Activated naive CD8-positive, alpha-beta T cell treated with anti-CD3 and anti-CD28 coated beads, Interleukin-2, amount 10 ng/mL, durations not matched to agents 7 days and 5 days (primary cell): ENCODE measurements at regions not wholly inside any gene's neighbourhood (a gene's known extent, or its start where the extent isn't known, plus 50 kb on each side); places are given as distances from the start of the nearest gene placed in this dataset.
"Not testable (repeated sequence)": the region's sequence is repeated elsewhere in the genome, so short reads cannot be mapped to it uniquely, and the experiment has no call there.

Source experiments
- ATAC-seq: fragments of 150-1000 bp; cut with Tn5 transposase; one replicate; pipeline ENCODE4 v1.10.0; 2021; ENCODE audit warnings: low read depth, moderate library complexity
- POLR2A ChIA-PET: fragments of 350-600 bp; sonication (Branson Sonifier 250); formaldehyde crosslinking; loops from one replicate; lab custom pipeline; 2021; ENCODE audit warnings: antibody characterized with exemption; lab: Charles Lee
- DNase-seq: peaks from one replicate; pipeline ENCODE4 v3.0.0; 2021
- H3K27ac Mint-ChIP-seq: one replicate; pipeline ENCODE4 v1.8.0; 2022; ENCODE audit warnings: mild to moderate bottlenecking, mixed read lengths
- H3K27me3 Mint-ChIP-seq: one replicate; pipeline ENCODE4 v1.8.0; 2022; ENCODE audit warnings: mild to moderate bottlenecking, moderate library complexity, mixed read lengths
- H3K36me3 Mint-ChIP-seq: one replicate; pipeline ENCODE4 v1.8.0; 2021; ENCODE audit warnings: mild to moderate bottlenecking, mixed read lengths
- H3K4me1 Mint-ChIP-seq: one replicate; pipeline ENCODE4 v1.8.0; 2021; ENCODE audit warnings: mixed read lengths
- H3K4me3 Mint-ChIP-seq: one replicate; pipeline ENCODE4 v1.8.0; 2022; ENCODE audit warnings: mild to moderate bottlenecking, moderate library complexity, mixed read lengths
- H3K9me3 Mint-ChIP-seq: one replicate; pipeline ENCODE4 v1.8.0; 2021; ENCODE audit warnings: mixed read lengths

DNA sequence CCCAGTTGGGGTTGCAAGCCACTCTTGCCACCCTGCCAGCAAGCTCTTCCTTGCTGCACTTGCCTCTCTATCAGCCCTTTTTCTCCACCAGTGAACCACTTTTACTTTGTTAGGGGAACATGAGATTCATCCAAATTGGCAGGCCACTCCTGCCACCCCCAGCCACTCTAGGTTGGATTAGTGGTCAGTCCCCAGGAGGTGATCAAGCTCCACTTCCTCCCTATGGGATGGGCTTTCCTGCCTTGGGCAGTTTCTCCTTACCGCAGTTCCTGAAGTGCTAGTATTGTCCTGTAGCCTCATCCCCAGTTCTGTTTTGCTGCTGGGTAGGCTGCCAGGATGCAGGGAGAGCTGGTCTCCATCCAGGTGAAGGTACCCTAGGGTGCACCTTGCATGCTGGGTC lies 104.5 kb downstream of the ALG10 start:
- no peak for DNase-seq
- peaks cover 15% of the 10 kb centered on the region for H3K27me3 Mint-ChIP-seq
- no peaks in the 10 kb centered on the region for H3K36me3 Mint-ChIP-seq
- H3K4me1 Mint-ChIP-seq = peaks cover 15% of the 10 kb centered on the region
- peak overlapping the region; percentile 90 for H3K27ac Mint-ChIP-seq
- no peaks in the 10 kb centered on the region for H3K9me3 Mint-ChIP-seq
- H3K4me3 Mint-ChIP-seq = peak overlapping the region; percentile 75
- no peak for ATAC-seq
- POLR2A ChIA-PET = no interaction called here

GRCh38 chr12:34127379-34127778 lies 105.1 kb downstream of the ALG10 start:
- DNase-seq, H3K9me3 Mint-ChIP-seq, H3K36me3 Mint-ChIP-seq, ATAC-seq, H3K4me3 Mint-ChIP-seq, H3K27ac Mint-ChIP-seq, POLR2A ChIA-PET: not testable (repeated sequence)
- Mint-ChIP-seq H3K27me3 (peaks cover 15% of the 10 kb centered on the region), H3K4me1 (peaks cover 15% of the 10 kb centered on the region)

GRCh38 chr12:34142430-34142829 lies 120.1 kb downstream of the ALG10 start:
- Mint-ChIP-seq H3K4me3 (no peak overlapping the region), H3K9me3 (peaks cover 2% of the 10 kb centered on the region), H3K4me1 (no peaks in the 10 kb centered on the region), H3K36me3 (no peaks in the 10 kb centered on the region), H3K27me3 (peaks cover 9% of the 10 kb centered on the region), H3K27ac (no peak overlapping the region)
- DNase-seq (no peak), ATAC-seq (no peak)
- POLR2A ChIA-PET = no interaction called here

DNA sequence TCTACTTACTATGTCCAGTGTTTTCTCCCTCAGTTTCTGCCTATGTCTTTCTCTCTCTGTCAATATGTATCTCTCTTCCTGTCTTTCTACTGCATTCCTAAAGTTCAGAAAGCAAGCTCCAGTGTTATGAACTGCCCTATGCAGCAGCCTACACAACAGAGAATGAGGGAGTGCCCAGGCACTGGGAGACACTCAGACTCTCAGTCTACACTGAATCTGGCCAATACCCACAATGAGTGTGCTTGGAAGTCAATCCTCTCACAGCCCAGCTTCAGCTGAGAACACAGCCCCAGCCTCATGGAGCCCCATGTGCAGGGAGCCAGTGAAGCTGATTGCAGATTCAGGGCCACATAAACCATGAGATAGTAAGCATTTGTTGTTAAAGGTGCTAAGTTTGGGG lies 128.7 kb downstream of the ALG10 start:
- H3K27ac Mint-ChIP-seq = no peak overlapping the region
- H3K27me3 Mint-ChIP-seq = no peaks in the 10 kb centered on the region
- POLR2A ChIA-PET = no interaction called here

DNA sequence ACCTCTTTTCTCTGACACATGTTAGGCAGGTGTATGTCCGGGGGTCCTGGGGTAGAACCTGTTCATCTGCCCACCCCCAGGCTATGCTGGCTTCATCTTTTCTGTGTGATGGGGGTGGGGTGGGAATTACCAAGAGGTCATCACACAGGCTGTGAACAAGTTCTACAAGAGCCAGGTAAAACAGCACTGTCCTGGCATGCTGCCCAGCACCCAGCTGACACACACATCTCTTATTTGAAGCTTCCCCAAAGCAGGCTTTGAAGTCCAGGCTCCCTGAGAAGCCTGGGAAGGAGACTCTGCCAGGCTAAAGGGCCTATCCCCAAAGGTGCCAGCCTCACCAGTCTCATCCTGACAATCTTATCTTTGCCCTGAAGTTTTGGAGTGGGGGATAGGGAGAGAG lies 141.1 kb downstream of the ALG10 start:
- ATAC-seq (no peak), DNase-seq (no peak)
- POLR2A ChIA-PET = no interaction called here
- H3K27ac Mint-ChIP-seq = no peak overlapping the region
- no peaks in the 10 kb centered on the region for H3K36me3 Mint-ChIP-seq
- peaks cover 8% of the 10 kb centered on the region for H3K27me3 Mint-ChIP-seq
- H3K4me1 Mint-ChIP-seq = no peaks in the 10 kb centered on the region
- no peaks in the 10 kb centered on the region for H3K9me3 Mint-ChIP-seq
- H3K4me3 Mint-ChIP-seq = no peak overlapping the region

More for the DNA sequence above, 128.7 kb downstream of the ALG10 start:
- ATAC-seq (no peak), DNase-seq (no peak)
- Mint-ChIP-seq H3K4me1 (no peaks in the 10 kb centered on the region), H3K9me3 (no peaks in the 10 kb centered on the region), H3K4me3 (no peak overlapping the region), H3K36me3 (no peaks in the 10 kb centered on the region)

- H3K4me1 Mint-ChIP-seq = no peaks in the 10 kb centered on the region
- H3K27ac Mint-ChIP-seq = no peak overlapping the region
- no peaks in the 10 kb centered on the region for H3K36me3 Mint-ChIP-seq
- ATAC-seq = no peak
- POLR2A ChIA-PET = no interaction called here
- no peak overlapping the region for H3K4me3 Mint-ChIP-seq
- no peaks in the 10 kb centered on the region for H3K9me3 Mint-ChIP-seq
- no peaks in the 10 kb centered on the region for H3K27me3 Mint-ChIP-seq
- DNase-seq = no peak
These were observed 144.2 kb downstream of the ALG10 start for GRCh38 chr12:34166427-34167060.

- H3K9me3 Mint-ChIP-seq, H3K27ac Mint-ChIP-seq, H3K27me3 Mint-ChIP-seq, DNase-seq, POLR2A ChIA-PET, ATAC-seq, H3K4me3 Mint-ChIP-seq, H3K36me3 Mint-ChIP-seq, H3K4me1 Mint-ChIP-seq: not testable (repeated sequence)
These were observed 146.2 kb downstream of the ALG10 start for GRCh38 chr12:34168507-34168906.

- POLR2A ChIA-PET = no interaction called here
These were observed 164.2 kb downstream of the ALG10 start for GRCh38 chr12:34186492-34186891.

DNA sequence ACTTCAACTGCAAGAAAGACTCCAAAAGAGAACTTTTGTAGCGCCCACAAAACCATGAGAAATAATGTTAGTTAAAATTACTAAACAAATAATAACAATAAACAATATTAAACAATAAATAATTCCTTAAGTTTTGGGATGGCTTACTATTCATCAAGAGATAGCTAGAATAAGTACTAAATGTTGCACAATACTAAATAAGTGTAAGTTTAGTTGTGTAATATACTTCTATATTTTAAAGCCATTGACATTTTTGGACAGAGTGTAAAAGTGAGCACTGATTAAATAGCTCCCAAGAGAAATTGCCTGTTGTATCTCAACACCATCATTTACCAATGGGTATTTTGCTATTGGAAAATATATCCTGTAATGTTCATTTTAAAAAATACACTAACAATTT lies 166.7 kb downstream of the ALG10 start:
- H3K36me3 Mint-ChIP-seq = no peaks in the 10 kb centered on the region
- H3K4me3 Mint-ChIP-seq = no peak overlapping the region
- peaks cover 8% of the 10 kb centered on the region for H3K27me3 Mint-ChIP-seq
- H3K9me3 Mint-ChIP-seq = no peaks in the 10 kb centered on the region
- H3K27ac Mint-ChIP-seq = no peak overlapping the region
- DNase-seq = no peak
- POLR2A ChIA-PET = no interaction called here
- no peaks in the 10 kb centered on the region for H3K4me1 Mint-ChIP-seq
- ATAC-seq = no peak

More at GRCh38 chr12:34186492-34186891, 164.2 kb downstream of the ALG10 start:
- no peaks in the 10 kb centered on the region for H3K9me3 Mint-ChIP-seq
- no peak overlapping the region for H3K27ac Mint-ChIP-seq
- no peak overlapping the region for H3K4me3 Mint-ChIP-seq
- no peaks in the 10 kb centered on the region for H3K36me3 Mint-ChIP-seq
- ATAC-seq (no peak), DNase-seq (no peak)
- peaks cover 11% of the 10 kb centered on the region for H3K27me3 Mint-ChIP-seq
- no peaks in the 10 kb centered on the region for H3K4me1 Mint-ChIP-seq

DNA sequence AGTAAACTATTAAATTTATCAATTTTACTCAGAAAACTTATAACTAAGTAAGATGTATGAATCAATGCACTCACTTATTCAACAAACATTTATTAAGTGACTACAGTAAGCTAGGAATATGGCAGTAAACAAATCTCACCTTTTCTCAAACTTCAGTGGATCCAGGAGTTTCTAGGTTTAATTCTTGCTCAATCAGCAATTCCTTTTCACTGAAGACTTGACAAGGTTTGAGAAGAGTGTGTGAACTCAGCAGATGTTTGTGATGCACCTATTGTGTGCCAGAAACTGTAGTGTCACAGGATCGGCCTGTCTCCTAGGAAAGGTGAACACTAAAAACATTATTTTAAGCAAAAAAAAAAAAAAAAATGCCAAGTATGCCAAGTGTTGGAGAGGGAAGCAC lies 167.8 kb downstream of the ALG10 start:
- no peak for ATAC-seq
- POLR2A ChIA-PET = no interaction called here

GRCh38 chr12:34198924-34199323 lies 176.6 kb downstream of the ALG10 start:
- no peaks in the 10 kb centered on the region for H3K4me1 Mint-ChIP-seq
- ATAC-seq (no peak), DNase-seq (no peak)
- no peaks in the 10 kb centered on the region for H3K27me3 Mint-ChIP-seq
- H3K27ac Mint-ChIP-seq = no peak overlapping the region
- H3K9me3 Mint-ChIP-seq = no peaks in the 10 kb centered on the region
- H3K4me3 Mint-ChIP-seq = no peak overlapping the region
- POLR2A ChIA-PET = no interaction called here
- H3K36me3 Mint-ChIP-seq = no peaks in the 10 kb centered on the region

More for the DNA sequence above, 167.8 kb downstream of the ALG10 start:
- DNase-seq = no peak
- H3K27me3 Mint-ChIP-seq = peaks cover 8% of the 10 kb centered on the region
- H3K4me1 Mint-ChIP-seq = no peaks in the 10 kb centered on the region
- no peak overlapping the region for H3K27ac Mint-ChIP-seq
- no peak overlapping the region for H3K4me3 Mint-ChIP-seq
- no peaks in the 10 kb centered on the region for H3K36me3 Mint-ChIP-seq
- H3K9me3 Mint-ChIP-seq = no peaks in the 10 kb centered on the region

DNA sequence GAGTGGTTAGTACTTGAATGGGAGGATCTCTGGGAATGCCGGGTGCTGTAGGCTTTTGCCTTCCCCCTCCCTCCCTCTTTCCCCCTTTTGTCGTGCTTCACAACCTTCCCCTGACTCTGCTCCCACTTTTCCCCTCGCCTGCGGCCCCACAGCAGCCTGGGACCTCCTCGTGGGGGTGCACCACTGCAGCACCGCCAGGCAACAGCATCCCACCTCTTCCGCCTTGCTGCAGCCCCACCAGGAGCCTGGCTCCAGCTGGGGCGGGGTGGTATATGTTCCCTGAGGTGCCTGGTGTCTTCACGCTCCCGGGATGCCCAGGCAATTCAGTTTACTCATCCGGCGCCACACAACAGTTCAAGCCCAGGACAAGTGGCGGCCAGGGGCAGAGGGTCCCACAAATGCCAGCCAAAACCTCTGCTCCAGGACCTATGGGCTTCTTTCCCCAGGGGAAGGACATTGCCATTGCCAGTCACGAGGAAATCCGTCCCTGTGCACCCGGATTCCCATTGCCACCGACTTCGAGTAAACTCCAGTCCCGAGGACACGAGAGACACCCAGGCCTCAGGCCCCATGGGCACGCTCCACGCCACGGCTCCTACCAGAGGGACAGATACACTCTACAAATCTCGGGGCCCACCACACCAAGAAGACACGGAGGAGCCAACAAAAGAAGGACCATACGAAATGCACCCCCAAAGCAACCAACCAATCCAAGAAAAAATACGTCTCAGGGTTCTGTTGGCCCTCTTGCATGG lies 181.7 kb downstream of the ALG10 start:
- Mint-ChIP-seq H3K27ac (no peak overlapping the region), H3K36me3 (no peaks in the 10 kb centered on the region), H3K4me3 (no peak overlapping the region), H3K4me1 (no peaks in the 10 kb centered on the region), H3K27me3 (peaks cover 2% of the 10 kb centered on the region), H3K9me3 (peaks cover 2% of the 10 kb centered on the region)
- ATAC-seq (no peak), DNase-seq (no peak)
- POLR2A ChIA-PET = no interaction called here

- H3K36me3 Mint-ChIP-seq = no peaks in the 10 kb centered on the region
- no peak for ATAC-seq
- H3K9me3 Mint-ChIP-seq = peaks cover 2% of the 10 kb centered on the region
- peaks cover 2% of the 10 kb centered on the region for H3K27me3 Mint-ChIP-seq
- POLR2A ChIA-PET = no interaction called here
- DNase-seq = no peak
- H3K4me1 Mint-ChIP-seq = no peaks in the 10 kb centered on the region
- no peak overlapping the region for H3K27ac Mint-ChIP-seq
- H3K4me3 Mint-ChIP-seq = no peak overlapping the region
These were observed 182.6 kb downstream of the ALG10 start for GRCh38 chr12:34204830-34205285.

- peaks cover 2% of the 10 kb centered on the region for H3K27me3 Mint-ChIP-seq
- peaks cover 2% of the 10 kb centered on the region for H3K9me3 Mint-ChIP-seq
- POLR2A ChIA-PET = no interaction called here
- no peak overlapping the region for H3K4me3 Mint-ChIP-seq
- no peaks in the 10 kb centered on the region for H3K36me3 Mint-ChIP-seq
- ATAC-seq = no peak
- no peak overlapping the region for H3K27ac Mint-ChIP-seq
- no peaks in the 10 kb centered on the region for H3K4me1 Mint-ChIP-seq
- DNase-seq = no peak
These were observed 183.1 kb downstream of the ALG10 start for GRCh38 chr12:34205401-34205800.
